ENCODE measurements at regions not wholly inside any gene's neighbourhood (a gene's known extent, or its start where the extent isn't known, plus 50 kb on each side); places are given as distances from the start of the nearest gene placed in this dataset.
"Not testable (repeated sequence)": the region's sequence is repeated elsewhere in the genome, so short reads cannot be mapped to it uniquely, and the experiment has no call there.

DNA sequence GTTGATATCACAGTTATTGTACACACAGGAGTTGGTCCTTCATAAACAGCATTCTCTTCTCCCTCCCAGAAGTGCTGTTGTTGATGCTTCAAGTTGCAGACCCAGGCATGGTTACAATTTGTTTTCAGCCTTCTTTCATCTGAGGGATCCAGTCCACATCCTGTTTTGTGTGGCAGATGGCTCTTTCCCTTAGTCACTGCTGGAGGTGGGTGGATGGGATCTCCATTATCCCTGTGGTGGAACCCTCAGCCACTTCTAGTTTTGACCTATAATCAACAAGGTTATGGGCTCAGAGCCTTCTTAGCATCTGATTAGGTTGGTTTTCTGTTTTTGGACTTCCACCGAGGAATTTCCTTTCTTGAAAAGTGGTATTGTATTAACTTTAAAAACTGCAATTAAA, 214.2 kb downstream of the SH2D4B start:
- no peak for DNase-seq

GRCh38 chr10:80753612-80754011, 215.9 kb downstream of the SH2D4B start:
- no peak for DNase-seq

DNA sequence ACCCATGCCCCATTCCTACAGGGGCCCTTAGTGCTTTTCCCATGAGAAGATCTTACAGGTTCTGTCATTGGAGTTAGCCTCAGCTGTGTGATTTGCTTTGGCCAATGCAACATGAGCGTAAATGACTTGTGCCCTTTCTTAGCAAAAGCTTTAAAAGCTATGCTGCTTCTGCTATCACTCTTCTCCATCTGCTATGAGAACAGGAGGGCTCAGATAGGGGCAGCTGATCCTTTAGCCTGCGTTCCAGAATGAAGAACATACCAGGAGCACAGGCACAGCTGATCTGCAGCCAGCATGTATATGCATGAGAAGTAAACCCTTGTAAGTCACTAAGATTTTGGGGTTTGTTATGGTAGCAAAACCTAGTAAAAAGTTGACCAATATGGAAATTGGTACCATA, 218.2 kb downstream of the SH2D4B start:
- no peak for DNase-seq

DNA sequence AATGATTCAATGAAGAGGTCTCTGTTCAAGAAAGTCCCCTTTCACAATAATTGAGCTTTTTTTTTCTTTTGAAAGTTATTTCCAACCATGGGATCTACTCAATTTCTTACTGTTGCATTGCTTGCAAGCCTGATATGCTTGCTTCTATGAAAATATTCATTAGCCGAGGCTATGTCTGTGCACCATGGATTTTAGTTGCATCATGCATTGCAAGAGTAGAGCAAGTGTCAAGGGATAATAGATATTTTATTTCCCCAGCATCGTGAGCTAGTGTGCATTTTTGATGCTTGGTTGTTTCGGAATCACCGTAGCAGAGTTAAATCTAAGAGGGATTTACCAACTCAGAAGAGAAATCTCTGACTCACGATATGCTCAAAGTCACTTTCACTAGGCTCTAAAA, 222.0 kb downstream of the SH2D4B start:
- no peak for DNase-seq

GRCh38 chr10:80760914-80761371, 223.2 kb downstream of the SH2D4B start:
- no peak for DNase-seq

- DNase-seq, result no peak
These were observed 230.3 kb downstream of the SH2D4B start for GRCh38 chr10:80767963-80768362.

DNA sequence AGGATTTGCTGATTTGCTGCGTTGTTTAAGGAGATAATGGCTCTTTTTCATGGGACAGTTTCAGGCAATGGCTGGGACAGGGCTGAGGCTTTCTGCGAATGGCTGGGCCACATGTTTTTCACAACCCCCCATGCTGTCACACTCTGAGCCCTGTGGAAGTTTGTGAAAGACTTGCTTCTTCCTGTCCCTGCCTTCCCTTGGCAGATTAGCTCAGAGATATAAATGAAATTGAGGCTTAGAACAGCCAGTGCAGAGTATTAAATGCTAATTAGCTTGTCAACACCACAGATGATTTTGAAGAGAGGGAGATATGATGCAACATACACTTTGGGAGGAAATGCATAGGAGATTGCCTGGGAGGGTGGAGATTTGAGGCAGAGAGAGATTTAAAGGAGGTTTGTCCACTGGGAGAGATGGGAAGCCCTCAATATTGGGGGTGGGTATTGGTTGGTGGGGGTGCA, 232.0 kb downstream of the SH2D4B start:
- DNase-seq, result no peak

DNA sequence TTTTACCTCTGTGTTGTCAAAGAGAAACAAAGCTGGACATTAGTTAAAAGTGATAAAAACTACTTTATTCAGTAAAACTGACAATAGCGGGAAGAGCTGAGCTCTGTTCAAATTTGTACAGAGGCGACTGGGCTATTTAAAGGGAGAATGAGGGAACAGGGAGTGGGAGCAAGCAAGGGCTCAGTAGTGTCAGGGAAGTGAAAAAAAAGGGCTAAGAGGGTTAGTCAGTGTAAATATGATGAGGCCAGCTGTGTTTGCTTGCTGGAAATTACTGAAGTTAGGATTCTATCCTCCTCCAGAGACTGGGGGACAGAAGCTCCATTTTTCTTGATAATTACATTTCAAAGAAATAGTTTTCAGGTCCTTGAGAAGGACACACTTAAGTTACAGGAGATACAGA, 232.5 kb downstream of the SH2D4B start:
- no peak for DNase-seq

- no peak for DNase-seq
These were observed 233.6 kb downstream of the SH2D4B start for GRCh38 chr10:80771285-80771684.

GRCh38 chr10:80771902-80772555, 234.3 kb downstream of the SH2D4B start:
- DNase-seq, result no peak

DNA sequence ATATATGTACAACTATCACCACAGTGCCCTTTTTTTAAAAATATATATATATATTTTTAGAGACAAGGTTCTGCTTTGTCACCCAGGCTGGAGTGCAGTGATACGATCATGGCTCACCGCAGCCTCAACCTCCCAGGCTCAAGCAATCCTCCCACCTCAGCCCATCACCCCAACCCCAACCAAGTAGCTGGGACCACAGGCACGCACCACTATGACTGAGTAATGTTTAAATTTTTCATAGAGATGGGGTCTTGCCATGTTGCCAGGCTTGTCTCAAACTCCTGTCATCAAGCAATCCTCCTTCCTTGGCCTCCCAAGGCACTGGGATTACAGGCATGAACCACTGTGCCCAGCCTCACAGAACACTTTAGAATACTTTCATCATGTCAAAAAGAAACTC, 234.9 kb downstream of the SH2D4B start:
- DNase-seq, result no peak

GRCh38 chr10:80784695-80785094, 247.0 kb downstream of the SH2D4B start:
- DNase-seq, result no peak

GRCh38 chr10:80786322-80786721, 248.6 kb downstream of the SH2D4B start:
- no peak for DNase-seq

DNA sequence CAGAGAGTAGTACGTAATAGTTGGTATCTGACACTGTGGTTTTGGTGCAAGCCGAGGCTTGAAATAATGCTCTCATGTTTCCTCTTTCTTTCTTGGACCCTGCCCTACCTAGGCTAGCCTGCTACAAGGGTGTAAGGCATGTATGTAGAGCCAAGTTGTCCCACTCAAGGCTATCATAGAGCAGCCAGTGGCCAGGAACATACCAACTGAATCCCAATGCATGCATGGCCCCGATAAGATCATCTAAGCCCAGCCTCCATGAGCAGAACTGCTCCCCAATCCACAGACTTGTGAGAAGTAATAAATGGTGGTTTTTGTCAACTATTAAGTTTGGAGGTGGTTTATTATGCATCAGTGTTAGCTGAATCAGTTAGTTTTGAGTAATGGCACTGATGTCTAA, 250.2 kb downstream of the SH2D4B start:
- DNase-seq, result no peak

GRCh38 chr10:80794994-80795393, 257.3 kb downstream of the SH2D4B start:
- DNase-seq, result no peak

GRCh38 chr10:80805343-80806020, 267.8 kb downstream of the SH2D4B start:
- DNase-seq, result no peak

DNA sequence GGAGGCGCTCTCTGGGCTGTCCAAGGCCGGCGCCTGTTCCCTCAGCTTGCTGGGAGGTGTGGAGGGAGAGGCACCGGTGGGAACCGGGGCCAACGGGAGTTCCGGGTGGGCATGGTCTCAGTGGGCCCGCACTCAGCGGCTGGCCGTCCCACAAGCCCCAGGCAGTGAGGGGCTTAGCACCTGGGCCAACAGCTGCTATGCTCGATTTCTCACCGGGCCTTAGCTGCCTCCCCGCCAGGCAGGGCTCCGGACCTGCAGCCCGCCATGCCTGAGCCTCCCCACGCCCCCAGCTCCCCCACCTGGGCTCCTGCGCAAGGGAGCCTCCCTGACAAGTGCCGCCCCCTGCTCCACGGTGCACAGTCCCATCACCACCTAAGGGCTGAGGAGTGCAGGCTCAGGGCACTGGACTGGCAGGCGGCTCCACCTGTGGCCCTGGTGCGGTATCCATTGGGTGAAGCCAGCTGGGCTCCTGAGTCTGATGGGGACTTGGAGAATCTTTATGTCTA, 276.5 kb downstream of the SH2D4B start:
- DNase-seq, result no peak

GRCh38 chr10:80829151-80829550, 291.4 kb downstream of the SH2D4B start:
- no peak for DNase-seq

GRCh38 chr10:80829562-80829961, 291.9 kb downstream of the SH2D4B start:
- no peak for DNase-seq

GRCh38 chr10:80832693-80833092, 295.0 kb downstream of the SH2D4B start:
- not testable (repeated sequence) for DNase-seq

- DNase-seq, result peak in 1 of 2 experiments; percentile 4
These were observed 317.8 kb downstream of the SH2D4B start for GRCh38 chr10:80855348-80855971.

DNA sequence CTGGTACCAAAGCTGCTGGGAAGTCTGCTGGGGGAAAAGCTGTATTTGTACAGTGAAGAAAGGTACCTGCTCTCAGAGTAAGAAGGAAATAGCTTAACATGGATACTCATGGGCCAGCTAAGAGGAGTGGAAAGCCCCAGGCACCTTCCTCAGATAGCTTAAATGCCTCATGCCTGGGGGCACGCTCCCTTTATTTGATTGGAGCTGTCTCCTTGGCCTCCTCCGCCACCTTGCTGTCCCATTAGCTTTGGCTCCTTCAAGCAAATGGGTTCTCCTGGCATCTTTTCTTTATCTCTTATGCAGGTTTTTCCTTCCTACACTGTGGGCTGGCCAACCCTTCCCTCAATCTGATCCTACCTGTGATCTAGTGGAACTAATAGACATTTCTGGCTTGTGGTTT, 318.5 kb downstream of the SH2D4B start:
- DNase-seq, result no peak

- not testable (repeated sequence) for DNase-seq
These were observed 321.6 kb downstream of the SH2D4B start for GRCh38 chr10:80859279-80859678.

GRCh38 chr10:80860719-80861118, 323.0 kb downstream of the SH2D4B start:
- DNase-seq, result no peak
